H1 (cell line): ENCODE measurements at regions not wholly inside any gene's neighbourhood (a gene's known extent, or its start where the extent isn't known, plus 50 kb on each side); places are given as distances from the start of the nearest gene placed in this dataset.

ENCODE experiments used
- CREB1 ChIP-seq: IDR thresholded peaks from 2 replicates; pipeline ENCODE4 v1.6.1; 2012; ENCODE audit warnings: inconsistent platforms
- GTF2F1 ChIP-seq: IDR thresholded peaks from 2 replicates; pipeline ENCODE4 v1.6.1; 2012; ENCODE audit warnings: low read depth, low read length, improper control_type of control experiment, borderline replicate concordance
- JUN ChIP-seq: IDR thresholded peaks from 2 replicates; pipeline ENCODE4 v1.6.1; 2011; ENCODE audit warnings: low read depth, mild to moderate bottlenecking, improper control_type of control experiment, low read length
- JUND ChIP-seq: IDR thresholded peaks from 2 replicates; pipeline ENCODE4 v1.6.1; 2011; ENCODE audit warnings: mild to moderate bottlenecking, improper control_type of control experiment, low read length
- KDM5A ChIP-seq: fragments of 200-600 bp; IDR thresholded peaks from 2 replicates; pipeline ENCODE4 v1.7.1; 2012; ENCODE audit warnings: mild to moderate bottlenecking, low read length, inconsistent platforms, mixed read lengths
- PHF8 ChIP-seq: fragments of 200-600 bp; sonication (generic); conservative IDR thresholded peaks from 2 replicates; pipeline ENCODE4 v1.7.1; 2012; ENCODE audit warnings: low read depth, mild to moderate bottlenecking, inconsistent platforms, low read length, moderate library complexity
- POLR2A ChIP-seq, 2 experiments: IDR thresholded peaks; 1 replicate in 1 of 2; 2 replicates in 1 of 2; pipeline ENCODE4 v1.6.1; 2011; ENCODE audit warnings: low read depth in 2 of 2, low read length in 2 of 2, mild to moderate bottlenecking in 2 of 2; ENCODE audit errors: control extremely low read depth in 1 of 2
- RAD21 ChIP-seq, 2 experiments: IDR thresholded peaks in 1 of 2; conservative IDR thresholded peaks in 1 of 2; 2 replicates each; pipeline ENCODE4 v1.6.1; 2011; ENCODE audit warnings: low read depth in 2 of 2, low read length in 2 of 2, improper control_type of control experiment in 1 of 2, inconsistent platforms in 1 of 2, mild to moderate bottlenecking in 1 of 2, moderate library complexity in 1 of 2
- SIN3A ChIP-seq, 2 experiments: IDR thresholded peaks in 1 of 2; conservative IDR thresholded peaks in 1 of 2; 2 replicates each; pipeline ENCODE4 v1.6.1; 2011 to 2012; ENCODE audit warnings: low read length in 2 of 2, improper control_type of control experiment in 1 of 2, low read depth in 1 of 2, mild to moderate bottlenecking in 1 of 2
- TAF1 ChIP-seq: IDR thresholded peaks from 2 replicates; pipeline ENCODE4 v1.6.1; 2011; ENCODE audit warnings: mild to moderate bottlenecking, low read depth, low read length
- TF ChIP-seq, protein P1 (sequence below), 3 experiments: IDR thresholded peaks; 1 replicate in 2 of 3; 2 replicates in 1 of 3; pipeline versions ENCODE4 v1.5.1 to v1.6.1; 2011; ENCODE audit warnings: low read length in 3 of 3, mild to moderate bottlenecking in 3 of 3, inconsistent platforms in 2 of 3, low read depth in 1 of 3, moderate library complexity in 1 of 3; ENCODE audit not compliant: insufficient read depth in 1 of 3; ENCODE audit errors: control extremely low read depth in 1 of 3

DNA sequence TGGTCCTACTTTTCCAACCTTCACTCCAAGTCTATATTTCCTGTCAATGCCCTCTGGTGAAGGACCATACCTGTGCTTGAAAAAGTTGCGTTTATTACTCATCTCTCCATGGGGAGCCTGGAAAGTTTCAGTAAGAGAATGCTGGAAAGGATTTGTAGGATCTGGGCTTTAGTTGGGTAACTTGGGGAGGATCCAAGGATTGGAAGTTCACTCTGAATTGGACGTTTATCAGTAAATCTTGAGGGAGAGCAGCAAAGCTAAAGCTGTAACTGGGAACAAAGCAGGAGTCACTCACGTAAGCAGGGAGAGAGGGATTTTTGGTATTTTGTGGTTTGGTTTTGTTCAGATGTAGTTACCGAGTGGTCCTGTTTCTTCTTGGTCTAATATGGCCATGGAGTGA lies 51.4 kb upstream of the NPVF start:
- TF ChIP-seq, protein P1, sequence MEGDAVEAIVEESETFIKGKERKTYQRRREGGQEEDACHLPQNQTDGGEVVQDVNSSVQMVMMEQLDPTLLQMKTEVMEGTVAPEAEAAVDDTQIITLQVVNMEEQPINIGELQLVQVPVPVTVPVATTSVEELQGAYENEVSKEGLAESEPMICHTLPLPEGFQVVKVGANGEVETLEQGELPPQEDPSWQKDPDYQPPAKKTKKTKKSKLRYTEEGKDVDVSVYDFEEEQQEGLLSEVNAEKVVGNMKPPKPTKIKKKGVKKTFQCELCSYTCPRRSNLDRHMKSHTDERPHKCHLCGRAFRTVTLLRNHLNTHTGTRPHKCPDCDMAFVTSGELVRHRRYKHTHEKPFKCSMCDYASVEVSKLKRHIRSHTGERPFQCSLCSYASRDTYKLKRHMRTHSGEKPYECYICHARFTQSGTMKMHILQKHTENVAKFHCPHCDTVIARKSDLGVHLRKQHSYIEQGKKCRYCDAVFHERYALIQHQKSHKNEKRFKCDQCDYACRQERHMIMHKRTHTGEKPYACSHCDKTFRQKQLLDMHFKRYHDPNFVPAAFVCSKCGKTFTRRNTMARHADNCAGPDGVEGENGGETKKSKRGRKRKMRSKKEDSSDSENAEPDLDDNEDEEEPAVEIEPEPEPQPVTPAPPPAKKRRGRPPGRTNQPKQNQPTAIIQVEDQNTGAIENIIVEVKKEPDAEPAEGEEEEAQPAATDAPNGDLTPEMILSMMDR (IDR thresholded peaks at IDR 0.05; ENCODE audit: control extremely low read depth in 1 of 3, insufficient read depth in 1 of 3, low read depth in 1 of 3, low read length in 3 of 3) = no peak
- no peak for TF ChIP-seq PHF8
- no peak for TF ChIP-seq POLR2A (IDR thresholded peaks at IDR 0.05; ENCODE audit: control extremely low read depth in 1 of 2, low read depth in 2 of 2, low read length in 2 of 2)
- TF ChIP-seq RAD21 (IDR thresholded peaks at IDR 0.05 in 1 of 2, conservative IDR thresholded peaks at IDR 0.05 in 1 of 2; ENCODE audit: low read depth in 2 of 2, low read length in 2 of 2) = no peak
- TF ChIP-seq SIN3A (conservative IDR thresholded peaks at IDR 0.05 in 1 of 2, IDR thresholded peaks at IDR 0.05 in 1 of 2; ENCODE audit: low read depth in 1 of 2, low read length in 2 of 2) = no peak
- TF ChIP-seq JUN = no peak
- TF ChIP-seq JUND = no peak
- TF ChIP-seq CREB1 = no peak
- TF ChIP-seq GTF2F1 = no peak
- no peak for TF ChIP-seq KDM5A
- TF ChIP-seq TAF1 = no peak
